Skeletal muscle satellite cell (primary cell): ENCODE measurements at regions not wholly inside any gene's neighbourhood (a gene's known extent, or its start where the extent isn't known, plus 50 kb on each side); places are given as distances from the start of the nearest gene placed in this dataset.
"Not testable (repeated sequence)": the region's sequence is repeated elsewhere in the genome, so short reads cannot be mapped to it uniquely, and the experiment has no call there.

Experiments used
- H3K27me3 ChIP-seq: 2 replicates; pipeline ENCODE4 v1.7.0; 2013; ENCODE audit warnings: low read length; ENCODE audit not compliant: control insufficient read depth, insufficient read depth
- H3K36me3 ChIP-seq: 2 replicates; pipeline ENCODE4 v1.7.0; 2013; ENCODE audit warnings: mild to moderate bottlenecking, control low read depth, low read length; ENCODE audit not compliant: insufficient read depth
- H3K4me1 ChIP-seq: 2 replicates; pipeline ENCODE4 v1.7.0; 2013; ENCODE audit warnings: low read length; ENCODE audit not compliant: control insufficient read depth, insufficient read depth
- H3K4me2 ChIP-seq: 2 replicates; pipeline ENCODE4 v1.7.0; 2013; ENCODE audit warnings: mild to moderate bottlenecking, low read length
- H3K4me3 ChIP-seq: 2 replicates; pipeline ENCODE4 v1.7.0; 2013; ENCODE audit warnings: low read length
- H3K9ac ChIP-seq: 2 replicates; pipeline ENCODE4 v1.7.0; 2013; ENCODE audit warnings: mild to moderate bottlenecking, low read depth, low read length, moderate library complexity
- H3K9me3 ChIP-seq: replicated peaks from 2 replicates; pipeline ENCODE4 v1.7.0; 2013; ENCODE audit warnings: mild to moderate bottlenecking, control low read depth, low read length

DNA sequence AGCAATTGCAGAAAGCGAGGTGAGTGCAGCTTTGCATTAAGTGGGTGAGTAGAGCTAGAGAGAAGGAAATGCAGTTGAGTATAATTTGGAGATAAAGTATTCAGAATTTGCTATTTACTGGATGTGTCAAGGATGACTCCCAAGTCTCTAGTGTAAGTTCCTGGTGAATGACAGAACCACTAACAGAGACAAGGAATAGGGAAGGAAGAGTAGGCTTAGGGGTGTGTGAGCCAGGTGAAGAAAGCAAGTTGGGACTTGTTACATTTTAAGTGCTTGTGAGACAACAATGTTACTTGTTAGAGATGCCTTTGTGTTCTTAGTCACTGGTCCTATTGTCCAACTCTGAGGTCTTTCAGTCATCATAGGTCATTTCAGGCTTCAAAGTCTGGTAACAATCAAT is 70.8 kb downstream of the TBC1D26 start:
- not testable (repeated sequence) for H3K27me3 ChIP-seq, H3K9me3 ChIP-seq, H3K36me3 ChIP-seq, H3K4me3 ChIP-seq, H3K4me1 ChIP-seq, H3K4me2 ChIP-seq, H3K9ac ChIP-seq

DNA sequence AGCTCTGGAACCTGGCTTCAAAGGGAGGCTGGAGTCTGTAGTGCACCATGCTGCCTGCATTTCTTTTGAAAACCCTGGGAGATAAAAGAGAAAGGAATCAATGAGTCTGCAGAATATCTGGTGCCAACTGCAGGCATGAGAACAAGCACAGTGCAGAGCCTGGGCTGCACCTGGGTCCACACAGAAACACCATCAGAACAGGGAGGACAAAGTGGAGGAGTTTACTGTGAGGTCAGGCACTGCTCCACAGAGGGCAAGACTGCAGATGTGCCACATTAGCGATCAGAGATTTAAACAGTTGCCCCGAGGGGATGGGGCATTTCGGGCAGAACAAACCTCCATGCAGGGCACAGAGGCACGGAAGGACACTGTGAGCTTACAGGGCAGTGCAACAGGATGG is 74.7 kb downstream of the TBC1D26 start:
- not testable (repeated sequence) for H3K27me3 ChIP-seq, H3K4me1 ChIP-seq, H3K36me3 ChIP-seq, H3K9ac ChIP-seq, H3K4me2 ChIP-seq, H3K9me3 ChIP-seq, H3K4me3 ChIP-seq

DNA sequence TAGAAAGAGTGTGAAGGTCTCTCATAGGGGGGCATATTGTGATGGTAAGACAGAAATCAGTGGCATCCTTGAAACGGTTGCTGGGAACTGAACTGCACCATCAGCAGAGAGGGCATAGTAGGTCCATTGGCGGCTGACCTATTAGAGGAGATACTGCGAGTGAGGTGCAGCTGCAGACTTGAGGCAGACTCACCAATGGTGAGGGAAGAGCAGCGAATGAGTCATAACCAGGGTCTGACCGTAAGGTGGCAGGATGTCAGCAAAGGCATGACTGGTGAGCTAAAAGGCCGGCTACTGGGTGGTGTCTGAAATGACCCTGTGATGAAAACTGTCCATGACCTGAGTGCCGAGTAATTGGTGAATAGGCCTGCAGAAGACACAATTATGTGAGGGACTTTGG is 81.3 kb downstream of the TBC1D26 start:
- H3K4me2 ChIP-seq, H3K4me3 ChIP-seq, H3K9ac ChIP-seq, H3K36me3 ChIP-seq, H3K27me3 ChIP-seq, H3K4me1 ChIP-seq, H3K9me3 ChIP-seq: not testable (repeated sequence)

DNA sequence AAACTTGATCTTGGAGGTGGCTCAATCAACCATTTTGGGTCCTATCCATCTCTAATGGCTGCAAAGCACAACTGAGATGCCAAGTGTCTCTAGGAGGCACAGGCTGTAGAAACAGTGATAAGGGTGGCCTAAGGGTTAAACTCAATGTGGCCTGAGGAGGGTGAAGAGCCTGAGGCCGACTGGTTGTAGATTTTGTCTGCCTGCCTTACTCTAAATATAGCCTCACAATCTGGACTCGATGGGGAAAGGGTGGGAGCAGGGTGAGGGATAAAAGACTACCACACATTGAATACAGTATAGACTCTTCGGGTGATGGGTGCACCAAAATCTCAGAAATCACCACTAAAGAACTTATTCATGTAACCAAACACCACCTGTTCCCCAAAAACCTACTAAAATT is 81.9 kb downstream of the TBC1D26 start:
- H3K4me3 ChIP-seq, H3K9me3 ChIP-seq, H3K9ac ChIP-seq, H3K27me3 ChIP-seq, H3K4me2 ChIP-seq, H3K4me1 ChIP-seq, H3K36me3 ChIP-seq: not testable (repeated sequence)

DNA sequence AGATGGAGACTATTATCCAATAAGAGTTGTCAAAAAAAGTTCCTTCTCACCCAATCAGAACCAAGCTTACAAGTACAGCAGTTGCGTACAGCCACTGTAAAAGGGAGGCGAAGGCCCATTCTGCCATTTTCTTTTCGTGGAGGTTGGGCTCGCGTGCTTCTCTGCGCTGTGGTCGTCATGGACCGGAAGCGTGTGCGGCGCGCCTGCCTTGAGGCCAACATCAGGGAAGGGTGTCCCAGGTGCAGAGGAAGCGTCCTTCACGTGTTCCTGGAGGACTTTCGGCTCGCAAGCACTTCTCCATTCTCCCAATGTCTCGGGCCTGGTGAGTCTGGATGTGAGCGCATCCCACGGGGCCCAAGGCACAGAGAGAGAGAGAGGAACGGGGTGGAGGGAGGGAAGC is 85.8 kb downstream of the TBC1D26 start:
- not testable (repeated sequence) for H3K27me3 ChIP-seq, H3K4me2 ChIP-seq, H3K36me3 ChIP-seq, H3K4me1 ChIP-seq, H3K9ac ChIP-seq, H3K4me3 ChIP-seq, H3K9me3 ChIP-seq

DNA sequence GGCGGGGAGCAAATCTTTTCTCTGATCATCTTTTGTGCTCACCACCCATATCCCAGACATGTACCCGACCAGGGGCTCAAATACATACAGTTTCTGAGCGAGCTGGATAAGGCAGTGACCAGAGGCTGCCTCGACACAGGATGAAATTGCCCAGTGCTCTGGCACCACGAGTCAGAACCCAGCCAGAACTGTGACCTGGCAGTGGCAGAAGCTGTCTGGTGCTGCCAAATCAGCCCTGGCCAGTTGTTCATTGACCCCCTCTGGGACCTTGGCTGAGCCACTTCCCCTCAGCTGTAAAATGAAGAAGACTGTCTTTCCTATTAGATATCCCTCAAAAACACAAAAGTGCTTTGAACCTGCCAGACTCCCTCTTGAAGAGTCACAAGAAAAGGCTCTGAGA is 90.2 kb downstream of the TBC1D26 start:
- not testable (repeated sequence) for H3K9me3 ChIP-seq, H3K9ac ChIP-seq, H3K4me2 ChIP-seq, H3K27me3 ChIP-seq, H3K4me3 ChIP-seq, H3K36me3 ChIP-seq, H3K4me1 ChIP-seq

DNA sequence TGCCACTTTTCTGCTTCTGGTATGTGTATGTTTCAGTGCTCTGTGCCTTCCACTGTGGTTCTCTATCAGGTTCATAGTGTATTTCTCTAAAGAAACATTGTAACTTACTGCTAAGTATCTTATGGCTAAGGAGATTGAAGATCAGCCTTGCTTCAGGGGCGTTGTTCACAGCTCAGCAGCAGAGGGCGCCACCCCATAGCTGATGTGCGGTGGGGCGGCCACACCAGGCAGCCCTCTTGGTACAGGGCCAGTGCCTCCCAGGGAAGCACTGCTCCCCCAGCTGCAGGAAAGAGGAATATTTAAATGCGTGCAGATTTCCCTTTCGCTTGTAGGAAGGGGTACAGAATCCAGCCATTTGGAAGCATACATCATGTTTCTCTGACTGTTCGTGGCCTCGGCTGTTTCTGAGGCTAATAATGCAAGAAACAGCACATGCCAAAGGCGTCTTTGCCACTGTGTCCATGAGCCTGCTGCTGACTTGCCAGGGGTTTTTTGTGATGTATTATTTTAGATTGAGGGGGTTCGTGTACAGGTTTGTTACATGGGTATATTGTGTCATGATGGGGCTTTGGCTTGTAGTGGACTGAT is 96.7 kb downstream of the TBC1D26 start:
- H3K4me1 ChIP-seq, H3K9ac ChIP-seq, H3K4me3 ChIP-seq, H3K36me3 ChIP-seq, H3K9me3 ChIP-seq, H3K27me3 ChIP-seq: not testable (repeated sequence)
- H3K4me2 ChIP-seq: peak overlapping the region; percentile 69

DNA sequence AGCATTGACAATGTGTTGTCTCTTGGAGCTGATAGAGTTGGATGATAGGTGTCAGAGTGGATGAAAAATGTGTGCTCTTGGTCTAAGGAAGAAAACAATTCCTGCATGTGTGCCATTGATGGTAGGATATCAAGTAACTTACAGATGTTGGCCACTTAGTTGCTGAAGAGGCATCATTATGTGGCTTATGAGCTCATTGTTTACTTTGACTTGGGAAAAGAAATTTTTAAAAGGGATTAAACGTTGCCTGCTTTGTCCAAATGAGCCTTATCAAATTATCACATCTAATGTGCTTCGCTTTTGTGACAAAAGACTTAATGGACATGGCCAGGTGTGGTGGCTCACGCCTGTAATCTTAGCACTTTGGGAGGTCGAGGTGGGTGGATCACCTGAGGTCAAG is 98.1 kb downstream of the TBC1D26 start:
- H3K36me3 ChIP-seq, H3K4me1 ChIP-seq, H3K9me3 ChIP-seq, H3K27me3 ChIP-seq, H3K9ac ChIP-seq, H3K4me2 ChIP-seq, H3K4me3 ChIP-seq: not testable (repeated sequence)

DNA sequence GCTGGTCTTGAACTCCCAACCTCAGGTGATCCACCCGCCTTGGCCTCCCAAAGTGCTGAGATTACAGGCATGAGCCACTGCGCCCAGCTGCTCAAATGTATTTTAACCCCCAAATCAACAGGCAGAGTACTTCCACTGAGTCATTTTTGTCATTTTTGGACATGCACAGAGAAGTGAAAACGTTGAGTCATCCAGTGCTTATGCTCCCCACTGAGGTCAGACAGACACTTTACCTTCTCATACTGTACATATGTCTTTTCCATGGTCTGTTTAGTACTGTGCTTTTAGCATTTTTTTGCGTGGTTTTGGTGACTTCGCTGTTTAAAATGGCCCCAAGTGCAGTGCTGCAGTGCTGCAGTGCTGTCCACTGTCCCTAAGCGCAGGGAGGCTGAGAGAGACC is 99.1 kb downstream of the TBC1D26 start:
- H3K9ac ChIP-seq, H3K27me3 ChIP-seq, H3K36me3 ChIP-seq, H3K4me3 ChIP-seq, H3K4me1 ChIP-seq, H3K9me3 ChIP-seq, H3K4me2 ChIP-seq: not testable (repeated sequence)

DNA sequence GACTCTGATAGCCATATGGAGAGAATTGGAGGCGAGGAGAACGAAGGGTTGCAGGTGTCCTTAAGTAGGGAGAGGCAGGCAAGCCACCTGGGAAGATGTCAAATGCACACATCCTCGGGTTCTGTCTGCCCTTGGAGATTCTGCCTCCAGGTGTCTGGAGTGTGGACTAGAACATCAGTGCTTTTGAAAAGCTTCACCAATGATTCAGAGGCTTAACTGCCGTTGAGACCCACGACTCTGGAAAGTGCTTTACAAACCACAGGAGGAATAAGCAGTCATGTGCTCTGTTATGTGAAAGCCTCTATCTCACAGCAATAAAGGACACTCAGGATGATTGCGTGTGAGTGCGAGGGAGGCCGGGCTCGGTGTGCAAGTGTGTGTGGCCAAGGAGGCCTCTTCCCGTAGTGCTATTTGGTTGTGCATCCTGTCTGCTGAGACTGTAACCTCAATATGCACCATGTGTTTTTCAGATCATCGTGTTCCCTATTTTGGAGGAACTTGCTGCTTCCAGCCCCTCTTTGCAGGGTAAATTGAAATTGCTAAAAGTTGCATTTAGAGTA is 100.9 kb downstream of the TBC1D26 start:
- H3K4me3 ChIP-seq, H3K27me3 ChIP-seq, H3K9ac ChIP-seq, H3K4me2 ChIP-seq, H3K4me1 ChIP-seq, H3K36me3 ChIP-seq, H3K9me3 ChIP-seq: not testable (repeated sequence)

DNA sequence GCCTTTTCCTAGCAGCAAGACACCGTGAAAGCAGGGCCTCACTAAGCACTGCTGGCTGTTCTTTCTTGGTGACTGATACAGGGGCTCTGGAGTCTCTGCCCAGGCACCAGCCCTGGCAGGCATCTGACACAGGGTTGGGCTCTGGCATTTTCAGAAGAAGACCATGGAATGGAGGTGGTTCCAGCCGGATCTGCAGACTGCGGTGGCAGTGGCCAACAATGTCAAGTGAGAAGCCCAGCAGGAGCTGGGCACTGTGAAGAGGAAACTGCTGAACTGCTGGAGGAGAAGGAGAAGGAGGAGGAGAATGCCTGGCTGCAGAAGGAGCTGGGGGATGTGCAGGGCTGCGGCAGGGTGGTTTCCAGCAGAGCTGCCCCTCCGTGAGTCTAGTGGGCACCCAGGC is 101.8 kb downstream of the TBC1D26 start:
- H3K27me3 ChIP-seq, H3K4me2 ChIP-seq, H3K36me3 ChIP-seq, H3K4me3 ChIP-seq, H3K4me1 ChIP-seq, H3K9me3 ChIP-seq, H3K9ac ChIP-seq: not testable (repeated sequence)

DNA sequence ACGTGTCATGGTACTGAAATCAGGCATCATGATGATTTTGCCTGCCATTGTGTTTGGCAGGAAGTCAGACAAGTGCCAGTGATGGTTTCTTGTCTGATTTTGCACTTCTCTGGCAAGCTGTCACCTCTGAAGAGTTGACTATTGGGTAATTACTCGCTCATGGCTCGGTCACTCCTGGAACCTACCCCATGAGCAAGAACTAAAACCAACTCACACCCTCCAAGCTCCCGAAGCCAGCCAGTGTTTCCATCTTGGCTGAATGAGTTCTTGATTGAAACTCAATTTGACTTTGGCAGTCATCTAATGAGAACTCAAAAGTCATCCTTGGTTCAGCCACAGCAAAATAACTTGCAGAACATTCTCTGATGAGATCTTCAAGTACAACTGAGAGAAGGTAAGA is 103.4 kb downstream of the TBC1D26 start:
- H3K4me3 ChIP-seq, H3K9ac ChIP-seq, H3K36me3 ChIP-seq, H3K4me1 ChIP-seq, H3K27me3 ChIP-seq, H3K4me2 ChIP-seq, H3K9me3 ChIP-seq: not testable (repeated sequence)
